ENCODE measurements at regions not wholly inside any gene's neighbourhood (a gene's known extent, or its start where the extent isn't known, plus 50 kb on each side); places are given as distances from the start of the nearest gene placed in this dataset.
"Not testable (repeated sequence)": the region's sequence is repeated elsewhere in the genome, so short reads cannot be mapped to it uniquely, and the experiment has no call there.

DNA sequence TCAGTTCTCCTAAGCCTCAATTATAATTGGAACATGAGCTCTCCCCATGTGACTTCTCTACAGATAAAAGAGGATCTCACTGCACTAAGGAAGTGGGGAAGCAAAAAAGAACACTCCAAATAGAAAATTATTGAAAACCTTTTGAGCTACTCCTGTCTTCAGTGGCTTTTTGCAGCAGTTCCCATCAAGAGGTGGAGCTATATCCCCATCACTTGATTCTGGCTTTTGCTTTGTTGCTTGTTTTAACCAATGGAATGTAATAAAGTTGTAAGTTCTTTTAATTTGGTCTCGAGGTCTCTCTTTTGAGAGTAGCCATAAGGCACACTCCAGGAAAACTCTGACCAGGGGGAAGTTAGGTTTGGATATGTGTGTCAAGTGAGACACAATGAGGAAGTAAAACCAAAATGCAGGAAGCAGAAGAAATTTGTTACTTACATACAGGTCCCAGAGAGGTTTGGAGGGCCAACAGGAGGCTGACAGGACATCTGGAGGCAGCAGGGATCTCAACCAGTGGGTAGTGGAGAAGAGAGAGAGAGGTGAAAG, 569.4 kb downstream of the HTR7 start:
- no peak for DNase-seq

DNA sequence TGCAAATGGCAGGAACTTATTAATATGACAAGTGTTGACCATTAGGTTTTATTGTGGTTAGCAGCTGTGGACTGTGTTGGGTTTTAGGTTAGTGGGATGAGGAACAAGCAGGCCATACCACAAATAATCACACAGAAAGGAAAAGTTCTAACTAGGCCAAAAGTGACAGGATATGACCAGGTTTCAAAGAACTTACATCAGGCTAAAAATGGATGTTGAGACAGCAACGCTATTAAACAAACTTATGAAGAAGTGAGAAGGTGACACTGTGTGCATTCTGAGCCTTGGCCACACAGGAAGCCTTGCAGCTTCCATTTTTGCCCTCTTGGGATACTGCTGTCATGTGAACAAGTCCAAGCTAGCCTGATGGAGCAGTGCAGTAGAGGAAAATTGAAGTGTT, 568.8 kb downstream of the HTR7 start:
- no peak for DNase-seq

DNA sequence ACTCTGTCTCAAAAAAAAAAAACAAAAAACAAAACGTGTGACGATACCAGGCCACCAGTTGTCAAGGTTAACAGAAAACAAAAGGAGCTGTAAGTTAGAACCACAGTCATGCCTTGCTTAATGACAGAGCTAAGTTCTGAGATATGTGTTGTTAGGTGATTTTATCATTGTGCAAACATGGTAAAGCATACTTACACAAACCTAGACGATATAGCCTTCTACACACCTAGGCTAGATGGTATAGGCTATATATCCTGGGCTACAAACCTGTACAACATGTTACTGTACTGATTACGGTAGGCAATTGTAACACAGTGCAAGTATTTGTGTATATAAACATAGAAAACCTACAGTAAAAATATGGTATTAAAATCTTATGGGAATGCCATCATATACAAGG, 564.2 kb downstream of the HTR7 start:
- DNase-seq, result no peak

DNA sequence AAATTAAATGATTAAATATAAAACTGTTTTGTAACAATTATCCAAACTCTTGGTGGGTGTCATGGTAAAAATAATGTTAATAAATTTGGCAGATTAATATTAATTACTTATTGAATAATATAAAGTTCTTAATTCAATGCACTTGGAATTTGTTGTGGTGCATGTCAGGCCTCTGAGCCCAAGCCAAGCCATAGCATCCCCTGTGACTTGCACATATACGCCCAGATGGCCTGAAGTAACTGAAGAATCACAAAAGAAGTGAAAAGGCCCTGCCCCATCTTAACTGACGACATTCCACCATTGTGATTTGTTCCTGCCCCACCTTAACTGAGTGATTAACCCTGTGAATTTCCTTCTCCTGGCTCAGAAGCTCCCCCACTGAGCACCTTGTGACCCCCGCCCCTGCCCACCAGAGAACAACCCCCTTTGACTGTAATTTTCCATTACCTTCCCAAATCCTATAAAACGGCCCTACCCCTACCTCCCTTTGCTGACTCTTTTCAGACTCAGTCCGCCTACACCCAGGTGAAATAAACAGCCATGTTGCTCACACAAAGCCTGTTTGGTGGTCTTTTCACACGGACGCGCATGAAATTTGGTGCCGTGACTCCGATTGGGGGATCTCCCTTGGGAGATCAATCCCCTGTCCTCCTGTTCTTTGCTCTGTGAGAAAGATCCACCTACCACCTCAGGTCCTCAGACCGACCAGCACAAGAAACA, 562.9 kb downstream of the HTR7 start:
- DNase-seq, result not testable (repeated sequence)

DNA sequence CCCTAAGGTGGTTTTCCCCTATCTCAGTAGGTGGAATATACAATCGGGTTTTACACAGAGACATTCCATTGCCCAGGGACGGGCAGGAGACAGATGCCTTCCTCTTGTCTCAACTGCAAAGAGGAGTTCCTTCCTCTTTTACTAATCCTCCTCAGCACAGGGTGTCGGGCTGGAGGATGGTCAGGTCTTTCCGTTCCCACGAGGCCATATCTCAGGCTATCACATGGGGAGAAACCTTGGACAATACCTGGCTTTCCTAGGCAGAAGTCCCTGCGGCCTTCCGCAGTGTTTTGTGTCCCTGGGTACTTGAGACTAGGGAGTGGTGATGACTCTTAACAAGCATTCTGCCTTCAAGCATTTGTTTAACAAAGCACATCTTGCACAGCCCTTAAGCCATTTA, 555.8 kb downstream of the HTR7 start:
- DNase-seq, result not testable (repeated sequence)

DNA sequence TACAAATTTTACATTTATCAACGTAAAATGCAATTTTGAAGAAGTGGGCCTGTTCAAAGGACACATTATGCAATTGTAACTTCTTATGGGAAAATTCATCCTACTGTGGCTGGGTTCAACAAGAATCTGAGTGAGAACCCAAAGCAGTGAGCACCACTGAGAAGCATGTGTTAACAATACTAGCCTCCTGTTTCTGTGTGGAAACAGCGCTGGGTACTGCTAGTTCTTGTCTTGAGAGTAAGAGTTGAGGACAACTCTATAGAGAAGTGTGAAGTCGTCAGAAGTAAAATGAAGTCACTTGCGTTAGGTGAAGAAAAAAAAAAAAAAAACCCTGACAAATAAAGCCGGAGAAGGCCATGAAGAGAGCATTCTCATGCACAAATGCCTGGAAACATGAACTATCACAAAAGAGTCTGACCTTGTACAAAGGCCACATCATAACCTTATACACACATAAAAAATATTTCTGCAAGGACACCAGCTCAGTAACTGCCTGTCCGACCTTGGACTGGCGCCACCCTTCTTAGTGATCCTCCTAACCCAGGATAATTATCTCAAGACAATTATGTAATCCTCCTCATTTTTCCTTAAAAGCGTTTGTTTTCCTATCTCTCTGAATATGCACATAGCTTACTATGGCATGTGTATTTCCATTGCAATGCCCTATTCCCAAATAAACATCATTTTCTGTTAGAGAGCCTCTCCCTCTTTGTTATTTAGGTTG, 554.9 kb downstream of the HTR7 start:
- DNase-seq, result no peak

DNA sequence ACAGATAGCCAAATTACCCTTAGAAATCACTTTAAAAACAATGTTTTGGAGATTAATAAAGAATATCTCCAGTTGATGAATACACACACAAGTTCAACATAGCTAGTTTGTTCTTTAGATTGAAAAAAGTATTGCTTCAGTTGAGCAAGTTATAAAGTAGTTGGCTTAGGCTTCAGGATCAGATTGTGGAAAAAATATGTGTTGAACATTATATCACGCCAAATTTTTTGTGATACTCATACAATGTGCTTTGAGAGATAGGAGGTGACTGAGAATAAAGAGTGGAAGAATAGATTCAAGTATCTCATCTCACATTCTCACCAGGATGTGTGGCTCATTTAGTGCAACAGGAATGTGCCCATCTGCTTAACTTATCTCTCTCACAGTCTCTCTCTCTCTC, 553.3 kb downstream of the HTR7 start:
- DNase-seq, result no peak

DNA sequence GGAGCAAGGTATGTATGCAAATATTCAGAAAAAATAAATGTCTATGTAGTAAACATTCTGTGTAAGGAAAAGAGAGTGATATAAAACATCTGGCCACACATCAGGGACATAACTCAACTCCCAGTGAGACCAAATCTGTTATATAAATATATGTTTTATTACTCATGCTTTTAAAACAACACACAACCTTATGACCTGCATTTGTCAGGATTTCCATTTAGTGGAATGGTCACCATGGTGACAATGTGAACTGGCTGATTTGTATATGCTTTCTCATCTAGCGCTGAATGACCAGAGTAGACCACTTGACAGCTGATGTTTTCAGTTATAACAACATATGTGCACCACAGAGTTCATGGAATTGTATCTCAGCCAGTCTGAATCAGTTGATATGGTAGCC, 551.7 kb downstream of the HTR7 start:
- DNase-seq, result no peak

DNA sequence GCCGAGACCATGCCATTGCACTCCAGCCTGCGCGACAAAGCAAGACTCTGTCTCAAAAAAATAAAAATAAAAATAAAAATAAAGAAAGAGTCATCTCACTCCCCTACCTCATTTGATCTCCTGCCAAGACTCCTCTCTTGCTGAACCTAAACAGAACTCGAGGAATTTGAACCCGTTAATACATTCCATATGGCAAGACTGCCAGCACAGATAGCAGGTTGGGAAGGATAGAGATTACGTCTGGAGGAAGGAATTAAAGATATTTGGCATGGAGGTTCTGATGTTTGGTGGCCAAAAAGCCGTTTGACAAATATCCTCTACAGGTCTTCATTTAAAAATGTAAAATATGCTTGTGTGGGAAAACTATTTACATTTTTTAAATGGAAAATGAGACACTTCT, 549.6 kb downstream of the HTR7 start:
- no peak for DNase-seq

DNA sequence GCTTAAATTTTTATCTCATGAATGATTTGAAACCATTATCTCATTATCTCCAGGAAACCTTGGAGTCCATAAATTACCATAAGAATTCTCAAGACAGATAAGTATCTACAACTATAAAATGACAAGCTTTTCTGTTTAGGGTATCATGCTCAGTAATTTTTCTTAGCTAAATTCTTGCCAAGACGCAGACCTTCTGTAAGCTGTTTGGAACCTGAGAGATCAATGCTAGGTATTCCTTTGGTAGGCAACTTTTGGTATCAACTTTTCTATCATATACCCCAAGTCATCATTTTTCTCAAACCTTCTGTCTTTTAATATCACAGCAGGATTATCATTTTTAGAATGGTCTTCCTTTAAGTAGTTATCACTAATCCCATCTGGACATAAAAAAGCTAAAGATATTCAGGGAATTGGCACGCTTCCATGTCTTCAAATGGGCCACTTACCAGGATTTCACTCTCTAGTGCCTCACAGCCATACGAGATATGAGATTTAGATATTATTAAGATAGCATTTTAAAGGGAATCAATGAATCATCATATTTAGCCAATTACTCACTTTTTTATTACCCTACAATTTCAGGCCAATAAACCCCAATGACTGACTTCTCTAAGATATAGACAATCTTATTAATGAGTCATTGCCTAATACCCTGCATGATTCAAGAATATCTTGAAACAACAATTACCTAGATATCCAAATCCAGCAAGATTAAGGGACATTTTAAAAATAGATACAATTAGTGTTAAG, 544.1 kb downstream of the HTR7 start:
- no peak for DNase-seq

DNA sequence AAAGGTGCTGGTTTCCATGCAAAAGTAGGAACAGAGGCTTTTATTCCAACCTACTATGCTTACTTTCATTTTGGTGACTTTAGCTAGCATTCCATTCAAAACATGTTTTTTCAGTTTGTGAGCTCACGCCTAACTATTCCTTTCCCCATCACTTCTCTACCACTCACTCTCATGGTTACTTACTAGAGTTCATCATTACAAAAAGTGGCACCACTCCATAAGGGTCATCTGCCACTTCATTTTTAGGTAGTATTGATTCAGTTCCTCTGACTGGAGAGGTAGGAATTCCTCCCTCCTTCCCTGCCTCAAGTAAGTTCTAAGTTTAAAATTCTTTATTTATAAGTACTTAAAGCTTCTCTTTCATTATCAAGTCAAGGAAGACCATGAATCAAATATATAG, 543.1 kb downstream of the HTR7 start:
- DNase-seq, result no peak

DNA sequence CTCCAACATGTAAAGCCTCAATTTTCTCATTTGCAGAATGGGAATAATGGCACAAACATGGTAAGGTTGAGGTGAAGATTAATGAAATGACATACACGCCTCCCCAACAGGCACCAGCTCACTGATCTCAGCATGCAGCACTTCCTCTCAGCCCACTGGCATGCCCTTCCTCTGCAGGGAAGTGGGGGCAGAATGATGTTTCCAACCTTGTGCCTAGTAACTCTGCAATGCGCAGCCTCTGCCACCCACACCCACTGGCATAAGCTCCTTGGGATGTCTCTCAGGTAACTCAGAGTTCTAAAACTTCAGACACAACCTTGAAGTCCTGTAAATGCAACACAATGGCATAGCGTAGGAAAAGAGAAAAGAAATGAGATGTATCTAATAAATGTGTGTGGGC, 540.7 kb downstream of the HTR7 start:
- no peak for DNase-seq

DNA sequence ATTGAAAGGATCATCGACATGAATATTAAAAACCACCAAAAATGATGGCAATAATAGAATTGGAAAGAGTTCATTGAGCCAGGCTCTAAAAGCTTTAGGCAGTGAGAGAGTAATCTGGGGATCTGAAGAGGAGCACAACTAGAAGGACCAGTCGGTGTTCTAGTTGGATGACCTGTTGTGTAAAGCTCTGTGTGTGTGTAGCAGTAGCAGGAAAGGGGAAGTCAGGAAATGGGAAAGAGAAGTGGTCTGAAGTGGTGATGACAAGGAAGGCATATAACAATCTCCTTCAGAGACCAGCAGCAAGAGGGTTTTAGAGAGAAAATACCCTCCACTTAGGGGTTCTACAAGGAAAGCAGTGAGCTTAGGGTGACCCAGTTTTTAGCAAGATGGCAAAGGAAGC, 539.2 kb downstream of the HTR7 start:
- DNase-seq, result no peak

DNA sequence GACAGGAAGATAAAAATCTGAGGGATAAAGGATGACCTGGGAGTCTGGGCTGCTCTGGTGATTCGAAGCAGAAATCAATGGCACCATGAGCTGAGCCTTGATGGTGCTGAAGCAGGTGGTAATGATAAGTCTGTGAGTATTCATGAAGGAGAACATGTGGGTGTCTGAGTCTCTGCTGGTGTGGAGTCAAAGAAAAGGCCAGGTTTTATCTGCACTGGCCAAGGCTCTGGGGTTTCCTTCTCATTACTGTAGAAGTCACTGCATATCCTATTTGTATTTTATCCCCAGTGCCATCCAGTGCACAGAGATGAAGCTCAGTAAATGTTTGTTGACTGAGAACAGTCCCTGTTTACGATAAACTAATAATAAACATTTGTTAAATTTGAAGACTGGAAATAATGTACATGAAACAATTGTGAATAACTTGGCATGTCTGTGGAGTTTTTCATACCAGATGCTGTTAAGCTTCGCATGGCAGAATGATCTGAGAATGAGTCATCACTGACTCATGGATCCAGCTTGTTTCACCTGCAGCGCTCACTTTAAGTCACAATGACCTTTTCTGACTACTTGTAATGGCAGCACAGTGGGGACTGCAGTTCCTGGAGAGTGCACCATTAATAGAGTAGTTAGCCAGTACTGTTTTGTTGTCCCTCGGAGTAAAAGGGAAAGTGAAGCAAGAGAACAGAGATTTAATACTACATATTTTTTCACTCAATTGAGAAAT, 538.5 kb downstream of the HTR7 start:
- peak; percentile 6 for DNase-seq

DNA sequence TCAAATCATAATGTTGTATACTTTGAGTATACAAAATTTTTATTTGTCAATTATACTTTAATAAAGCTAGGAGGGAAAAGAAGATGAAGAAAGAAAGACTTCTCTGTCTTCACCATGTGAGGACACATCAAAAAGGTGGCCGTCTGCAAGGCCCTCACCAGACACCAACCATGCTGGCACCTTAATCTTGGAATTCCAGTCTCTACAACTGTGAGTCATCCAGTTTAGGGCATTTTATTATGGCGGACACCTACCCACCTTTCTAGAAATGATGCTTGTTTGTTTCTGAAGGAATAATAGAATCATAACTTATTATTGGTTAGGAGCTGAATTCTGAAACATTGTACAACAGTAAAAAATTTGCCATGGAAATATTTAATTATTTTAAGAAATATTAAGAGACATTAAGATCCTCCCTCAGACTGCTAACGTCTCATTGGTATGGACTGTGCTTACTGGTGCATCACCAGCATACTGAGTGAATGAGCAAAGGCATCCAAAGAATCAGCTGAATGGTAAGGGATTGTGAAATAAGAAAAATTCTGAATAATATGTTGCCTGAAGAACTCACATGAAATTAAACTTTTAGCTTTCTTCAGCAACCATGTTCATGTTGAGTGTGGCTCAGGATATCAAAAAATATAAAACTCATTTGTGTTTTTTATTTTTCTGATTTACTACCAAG, 536.6 kb downstream of the HTR7 start:
- DNase-seq, result no peak

DNA sequence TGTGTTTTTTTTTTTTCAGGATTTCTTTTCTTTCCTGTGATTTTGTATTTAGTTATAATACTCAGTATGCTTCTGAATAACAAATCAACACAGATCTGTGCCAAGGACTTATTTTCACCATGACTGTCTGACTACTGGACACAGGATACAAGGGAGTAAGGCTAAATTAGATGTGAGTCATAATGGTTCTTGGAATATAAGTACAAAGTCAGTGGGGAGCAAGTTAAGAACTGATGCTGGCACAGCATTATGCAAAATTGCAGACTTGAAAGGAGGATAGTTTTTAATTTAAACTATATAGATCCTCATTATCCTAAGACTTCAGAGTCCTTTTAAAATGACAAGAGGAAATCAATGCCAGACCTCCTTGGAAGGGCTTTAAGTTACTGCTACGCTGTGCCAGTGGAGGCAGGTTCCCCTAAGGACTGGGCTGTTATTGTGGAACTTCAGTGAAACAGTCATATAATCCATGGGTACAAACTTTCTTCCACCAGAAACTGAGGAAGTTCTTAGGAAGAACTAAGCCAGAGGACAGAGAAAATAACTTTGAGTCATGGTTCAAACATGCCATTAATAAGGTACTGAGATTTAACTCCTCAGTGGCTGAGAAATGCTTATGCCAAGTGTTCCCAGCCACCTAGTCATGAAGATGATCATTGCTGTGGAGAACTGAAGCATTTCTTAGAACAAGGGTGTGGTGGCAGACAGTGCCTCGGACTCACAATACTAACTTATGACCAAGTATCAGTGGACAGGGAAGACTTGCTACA, 531.2 kb downstream of the HTR7 start:
- DNase-seq, result no peak

DNA sequence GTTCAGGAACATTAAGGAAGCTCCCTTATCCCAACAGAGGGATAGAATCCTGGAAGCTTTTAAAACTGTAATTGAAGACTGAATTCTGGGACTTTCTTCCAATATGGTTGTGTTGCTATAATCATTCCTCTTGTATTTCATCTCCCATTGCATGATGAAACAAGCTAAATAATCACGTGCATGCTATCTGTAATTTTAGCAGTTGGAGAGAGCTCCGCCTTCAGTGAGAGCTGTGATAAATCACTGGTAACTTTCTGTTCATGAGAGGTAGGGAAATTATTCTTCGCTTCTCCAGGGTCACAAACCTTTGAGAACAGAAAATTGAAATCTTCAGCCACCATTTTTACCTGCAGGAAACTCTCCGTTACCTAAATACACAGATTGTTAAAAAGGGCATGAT, 530.2 kb downstream of the HTR7 start:
- DNase-seq, result no peak

DNA sequence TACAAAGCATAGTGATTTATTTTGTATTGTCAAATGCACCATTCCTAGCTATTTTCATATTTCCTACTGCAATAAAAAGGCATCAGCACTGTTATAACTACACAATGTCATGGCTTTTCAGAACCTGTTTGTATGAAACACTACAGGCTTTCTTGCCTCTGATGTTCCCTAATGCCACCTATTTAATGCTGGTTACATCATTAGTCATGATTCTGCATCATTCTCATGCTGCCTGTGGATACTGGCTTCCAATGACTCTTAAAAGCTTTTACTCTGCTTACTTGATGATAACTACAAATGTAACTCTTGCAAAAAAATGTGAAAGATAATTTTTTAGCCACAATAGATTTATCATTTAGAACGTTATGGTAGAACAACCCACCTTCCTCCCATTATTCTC, 529.4 kb downstream of the HTR7 start:
- DNase-seq, result no peak

DNA sequence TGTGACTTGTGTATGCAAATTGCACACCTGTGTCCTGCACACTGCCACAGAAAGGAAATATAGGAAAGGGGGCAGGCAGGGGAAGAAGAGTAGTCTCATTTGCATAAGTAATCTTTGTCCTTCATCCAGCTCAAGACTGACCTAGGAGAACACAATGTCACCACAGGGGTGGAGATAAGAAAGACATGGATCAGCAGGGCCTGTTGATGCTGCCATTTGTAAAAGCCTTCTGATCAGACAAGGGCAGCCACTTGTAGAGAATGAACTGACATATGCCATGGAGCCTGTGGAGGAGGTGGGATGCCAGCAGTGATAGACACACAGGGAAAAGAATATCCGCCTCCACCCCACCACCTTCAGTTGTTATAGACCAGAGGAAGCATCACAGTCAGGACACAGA, 528.9 kb downstream of the HTR7 start:
- no peak for DNase-seq

DNA sequence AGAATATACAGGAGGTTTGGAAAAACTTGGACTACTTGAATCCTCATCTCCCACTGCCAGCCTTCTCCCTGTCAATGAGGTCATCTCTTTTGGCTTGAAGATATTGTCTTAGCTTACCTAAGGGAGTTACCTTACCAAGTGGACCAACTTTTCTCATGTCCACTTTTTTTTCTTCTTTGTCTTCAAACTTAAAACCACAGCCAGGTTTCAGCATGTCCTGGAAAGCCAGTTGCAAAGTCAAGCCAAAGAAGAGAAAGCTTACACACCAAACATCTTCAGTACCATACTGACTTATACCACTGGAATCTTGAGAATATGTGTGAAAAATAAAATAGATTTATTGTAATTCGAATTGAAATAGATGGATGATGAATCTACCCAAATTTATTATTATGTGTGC, 520.5 kb downstream of the HTR7 start:
- DNase-seq, result no peak

DNA sequence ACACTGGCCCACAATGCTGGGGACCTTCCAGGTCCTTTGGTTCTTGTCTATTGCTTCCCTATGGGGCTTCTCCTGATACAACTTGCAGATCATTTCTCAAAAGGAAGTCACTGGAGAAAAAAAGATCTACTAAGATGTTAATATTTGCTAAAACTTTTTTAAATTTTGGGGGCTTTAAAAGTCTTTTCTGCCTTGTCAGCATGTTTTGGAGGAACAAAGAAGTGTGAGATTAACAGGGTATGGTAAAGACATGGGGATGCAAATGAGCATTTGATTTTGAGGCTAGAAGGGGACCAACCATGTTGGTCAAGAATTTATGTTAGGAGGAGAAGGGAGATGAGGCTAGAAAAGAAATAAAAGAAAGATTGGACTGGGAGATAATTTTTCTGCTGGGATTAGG, 515.4 kb downstream of the HTR7 start:
- DNase-seq, result no peak

DNA sequence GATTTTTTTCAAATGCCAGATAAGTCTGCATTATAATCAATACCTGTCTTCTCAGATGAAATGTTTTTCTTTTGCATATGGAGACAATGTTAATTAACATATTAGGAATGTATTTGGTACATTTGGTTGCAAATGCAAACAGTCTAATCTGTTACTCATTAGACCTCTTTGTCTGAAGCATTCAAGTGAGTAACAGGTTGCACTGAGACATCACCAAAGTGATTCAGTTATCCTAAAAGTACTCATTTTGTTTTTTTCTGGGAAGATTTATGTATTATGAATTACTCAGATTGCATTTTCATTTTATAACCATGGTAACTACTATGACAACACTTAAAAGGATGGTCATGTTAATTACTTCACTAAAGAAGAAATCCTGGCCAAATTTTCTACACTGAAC, 513.6 kb downstream of the HTR7 start:
- no peak for DNase-seq
